GM19035 (cell line): ENCODE measurements at regions not wholly inside any gene's neighbourhood (a gene's known extent, or its start where the extent isn't known, plus 50 kb on each side); places are given as distances from the start of the nearest gene placed in this dataset.
A peak's percentile ranks its signal among the peaks of the same experiment; 100 is the strongest.

Source experiments
- ATAC-seq: cut with Tn5 transposase; IDR thresholded peaks from one replicate; pipeline ENCODE4 v1.9.1; 2021; ENCODE audit not compliant: unreplicated experiment

DNA sequence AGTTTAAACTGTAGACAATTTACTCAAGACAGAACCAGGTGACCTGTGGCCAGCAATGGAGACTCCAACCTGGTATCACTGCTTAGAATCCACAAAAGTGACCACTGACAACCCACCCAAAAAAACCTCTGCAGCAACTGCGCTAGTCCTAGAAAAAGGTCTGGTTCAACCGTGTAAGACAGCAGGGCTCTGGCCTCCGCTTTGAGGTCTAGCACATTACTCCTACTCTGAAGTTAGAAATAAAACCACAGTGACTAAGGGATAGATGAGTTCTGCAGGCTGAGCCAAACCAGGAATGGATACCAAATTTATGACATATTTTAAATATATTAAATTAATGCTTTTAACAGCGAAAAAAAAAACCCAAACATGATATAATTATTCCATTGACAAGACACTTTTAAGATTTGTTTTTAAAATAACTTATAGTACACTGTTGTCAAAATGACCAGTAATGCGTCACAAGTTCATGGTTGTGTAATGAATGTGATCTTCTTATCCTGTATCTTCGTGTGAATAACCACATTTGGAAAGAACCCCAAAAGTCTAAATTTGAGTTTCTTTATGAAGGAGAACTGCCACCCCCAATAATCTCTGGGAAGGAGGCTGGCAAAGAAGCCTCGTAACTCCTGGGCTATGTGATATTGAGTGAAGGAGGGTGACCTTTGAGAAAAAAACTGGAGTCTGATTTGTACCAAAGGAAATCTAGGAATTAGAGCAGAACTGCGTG, 101.9 kb upstream of the SLC44A1 start:
- ATAC-seq: no peak

- ATAC-seq: no peak
Observed at GRCh38 chr9:105143136-105143430, 101.4 kb upstream of the SLC44A1 start.

GRCh38 chr9:105144076-105144475, 100.4 kb upstream of the SLC44A1 start:
- ATAC-seq: no peak

DNA sequence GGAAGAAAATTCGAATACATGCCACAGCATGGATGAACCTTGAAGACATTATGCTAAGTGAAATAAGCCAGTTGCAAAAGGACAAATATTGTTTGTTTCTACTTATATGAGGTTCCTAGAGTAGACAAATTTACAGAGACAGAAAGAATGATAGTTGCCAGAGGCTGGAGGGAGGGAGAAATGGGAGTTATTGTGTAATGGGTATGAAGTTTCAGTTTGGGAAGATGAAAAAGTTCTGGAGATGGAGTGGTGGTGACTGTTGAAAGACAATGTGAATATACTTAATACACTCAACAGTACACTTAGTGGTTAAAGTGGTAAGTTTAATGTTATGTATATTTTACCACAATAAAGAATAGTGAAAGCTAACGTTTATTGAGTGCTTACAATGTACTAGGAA, 99.6 kb upstream of the SLC44A1 start:
- no peak for ATAC-seq

- no peak for ATAC-seq
Observed at GRCh38 chr9:105146677-105147076, 97.8 kb upstream of the SLC44A1 start.

- ATAC-seq: no peak
Observed at GRCh38 chr9:105147110-105147871, 97.2 kb upstream of the SLC44A1 start.

GRCh38 chr9:105148328-105149006, 96.0 kb upstream of the SLC44A1 start:
- no peak for ATAC-seq

GRCh38 chr9:105150991-105151685, 93.3 kb upstream of the SLC44A1 start:
- ATAC-seq: no peak

DNA sequence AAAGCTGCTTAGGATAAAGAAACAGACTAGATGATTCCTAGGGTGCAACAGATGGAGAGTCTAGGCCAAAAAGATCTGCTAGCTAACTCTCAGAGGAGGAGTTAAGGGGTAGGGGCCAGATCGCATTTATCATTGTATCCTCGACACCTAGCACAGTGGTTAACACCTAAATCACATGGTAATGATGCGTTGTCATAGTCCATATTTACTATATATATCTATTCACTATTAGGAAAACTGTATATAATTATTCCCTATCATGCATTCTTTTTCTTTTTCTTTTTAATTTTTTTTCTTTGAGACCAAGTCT, 92.8 kb upstream of the SLC44A1 start:
- ATAC-seq: no peak

DNA sequence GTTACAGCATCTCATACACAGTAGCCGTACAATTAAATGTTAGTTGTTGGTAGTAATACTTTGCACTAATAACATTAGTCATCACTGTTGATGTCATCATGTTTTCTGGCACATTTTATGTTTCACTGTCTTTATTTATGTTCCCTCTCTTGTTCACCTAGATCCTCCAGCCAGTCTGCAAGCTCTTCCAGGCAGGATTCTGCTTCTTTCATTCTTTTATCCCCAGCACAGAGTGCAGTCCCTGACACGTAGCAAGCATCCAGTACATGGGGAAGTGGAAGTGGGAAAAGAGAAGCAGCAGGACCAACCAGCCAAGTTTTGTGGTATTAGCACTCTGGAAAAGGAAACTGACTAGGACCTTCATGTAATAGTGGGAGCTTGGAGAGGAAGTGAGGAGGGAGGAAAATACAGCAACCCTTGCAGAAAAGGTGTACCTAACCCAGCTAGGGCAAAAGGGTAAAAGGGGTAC, 89.7 kb upstream of the SLC44A1 start:
- ATAC-seq: no peak

GRCh38 chr9:105157171-105157583, 87.3 kb upstream of the SLC44A1 start:
- peak; percentile 90 for ATAC-seq

DNA sequence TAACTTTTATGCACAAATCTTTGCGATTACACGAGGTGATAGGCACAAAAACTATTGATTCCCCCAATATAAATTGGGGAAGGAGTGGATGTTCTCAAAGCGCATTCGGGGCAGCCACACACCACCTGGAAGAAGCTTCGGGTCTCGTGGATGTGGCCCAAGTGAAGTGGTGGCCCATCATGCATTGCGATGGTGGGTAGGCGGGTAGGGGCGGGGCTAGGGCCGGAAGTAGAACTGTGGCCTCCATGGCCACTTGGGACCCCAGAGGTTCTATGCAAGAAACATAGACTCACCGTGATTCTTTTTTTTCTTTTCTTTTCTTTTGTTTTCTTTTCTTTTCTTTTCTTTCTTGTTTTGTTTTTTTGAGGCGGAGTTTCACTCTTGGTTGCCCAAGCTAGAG, 86.4 kb upstream of the SLC44A1 start:
- no peak for ATAC-seq

DNA sequence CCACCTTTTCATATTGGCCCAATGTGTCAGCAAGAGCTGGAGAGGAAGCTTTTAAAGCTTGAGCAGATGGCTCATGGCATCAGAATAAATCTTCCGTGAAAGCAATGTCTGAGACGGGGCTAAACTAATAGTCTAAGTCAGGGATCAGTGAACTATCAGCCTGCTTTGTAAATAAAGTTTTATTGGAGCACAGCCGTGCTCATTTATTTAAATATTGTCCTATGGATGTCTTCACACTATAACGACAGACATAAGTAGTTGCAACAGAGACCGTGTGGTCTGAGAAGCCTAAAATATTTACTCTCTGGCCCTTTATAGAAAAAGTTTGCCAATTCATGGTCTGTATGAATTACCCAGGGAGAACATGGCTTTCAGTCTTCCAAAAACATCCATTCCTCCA, 85.6 kb upstream of the SLC44A1 start:
- no peak for ATAC-seq

GRCh38 chr9:105168870-105169319, 75.6 kb upstream of the SLC44A1 start:
- ATAC-seq: no peak

DNA sequence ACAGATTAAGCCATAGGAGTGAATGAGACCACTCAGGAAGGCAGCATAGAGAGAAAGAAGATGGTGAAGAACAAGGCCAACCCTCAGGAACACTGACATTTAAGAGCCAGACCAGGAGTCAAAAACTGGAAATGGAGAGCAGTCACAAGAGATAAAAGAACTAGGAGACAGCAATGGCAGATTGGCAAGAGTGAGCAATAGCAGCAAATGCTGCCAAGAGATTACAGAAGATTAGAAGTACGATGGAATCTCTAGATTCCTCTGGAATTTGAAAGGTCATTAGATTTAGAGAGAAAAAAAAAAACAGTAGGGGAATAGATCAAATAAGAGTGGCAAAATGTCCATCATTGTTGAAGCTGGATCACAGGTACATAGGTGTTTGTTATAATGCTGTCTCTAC, 73.4 kb upstream of the SLC44A1 start:
- no peak for ATAC-seq

GRCh38 chr9:105171589-105171988, 72.9 kb upstream of the SLC44A1 start:
- ATAC-seq: no peak

GRCh38 chr9:105172436-105172835, 72.0 kb upstream of the SLC44A1 start:
- no peak for ATAC-seq

DNA sequence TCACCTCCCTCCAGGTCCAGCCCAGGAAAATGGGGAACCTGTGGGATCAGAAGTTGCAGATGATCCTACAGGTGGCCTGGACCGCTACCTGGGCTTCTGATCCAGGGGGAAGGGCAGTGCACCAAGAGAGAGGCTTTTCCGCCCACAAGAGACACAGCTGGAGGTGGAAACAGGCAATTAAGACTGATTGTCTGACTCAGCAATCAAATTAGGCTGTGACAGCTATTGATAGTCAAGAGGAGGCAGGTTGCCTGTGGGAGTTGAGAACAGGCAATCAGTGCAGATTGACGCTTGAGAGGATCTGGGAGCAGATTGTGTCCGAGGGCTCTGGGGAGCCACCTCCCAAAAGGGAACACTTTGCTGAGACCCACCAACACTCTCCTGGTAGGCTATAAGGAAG, 71.1 kb upstream of the SLC44A1 start:
- no peak for ATAC-seq

DNA sequence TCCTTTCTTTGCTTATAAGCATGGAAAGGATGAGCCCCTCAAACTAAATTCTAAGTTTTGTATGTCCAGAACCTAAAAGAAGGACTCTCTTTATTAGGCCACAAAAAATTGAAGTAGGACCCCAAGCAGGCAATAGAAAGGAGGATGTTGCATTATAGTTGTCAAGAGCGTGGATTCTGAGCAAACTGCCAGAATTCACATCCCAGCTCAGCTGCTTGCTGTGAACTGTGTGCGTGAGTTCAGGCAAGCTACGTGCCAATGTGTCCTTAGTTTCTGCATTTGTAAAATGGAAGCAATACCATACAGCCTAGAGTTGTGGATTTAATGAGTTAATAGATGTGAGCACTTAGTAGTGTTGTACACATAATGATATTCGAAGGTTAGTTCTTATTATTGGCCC, 70.6 kb upstream of the SLC44A1 start:
- ATAC-seq: no peak

- no peak for ATAC-seq
Observed at GRCh38 chr9:105176194-105176593, 68.3 kb upstream of the SLC44A1 start.

DNA sequence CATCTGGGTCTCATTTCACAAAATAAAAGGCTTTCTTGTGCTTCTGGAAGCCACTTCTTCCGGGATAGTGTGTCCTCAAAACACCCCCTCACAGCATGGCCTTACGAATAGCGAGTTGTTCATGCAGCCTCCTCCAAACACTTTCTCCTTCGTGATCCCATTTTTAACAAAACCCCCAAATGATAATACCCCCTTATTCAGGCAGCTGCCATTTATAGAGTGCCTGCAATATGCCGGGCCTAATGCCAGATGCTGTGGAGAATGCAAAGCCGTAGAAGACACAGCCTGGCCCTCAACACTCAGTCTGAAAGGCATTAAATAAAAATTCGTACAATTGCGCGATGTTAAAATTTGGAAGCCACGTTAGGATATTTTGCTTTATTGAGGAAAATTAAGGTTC, 66.4 kb upstream of the SLC44A1 start:
- no peak for ATAC-seq

- no peak for ATAC-seq
Observed at GRCh38 chr9:105187781-105188180, 56.7 kb upstream of the SLC44A1 start.
